ENCODE measurements at regions not wholly inside any gene's neighbourhood (a gene's known extent, or its start where the extent isn't known, plus 50 kb on each side); places are given as distances from the start of the nearest gene placed in this dataset.
A peak's percentile ranks its signal among the peaks of the same experiment; 100 is the strongest.

GRCh38 chr2:62349788-62350187 lies 153.9 kb downstream of the B3GNT2 start:
- Histone ChIP-seq H3K4me3 (ENCODE audit: low read length) (no peak overlapping the region), H3K9me3 (ENCODE audit: low read length) (no peaks in the 10 kb centered on the region), H3K36me3 (ENCODE audit: insufficient read depth, low read length) (no peaks in the 10 kb centered on the region), H3K4me1 (ENCODE audit: insufficient read depth, low read length) (no peaks in the 10 kb centered on the region), H2AFZ (ENCODE audit: low read depth, low read length) (no peak overlapping the region), H3K27me3 (ENCODE audit: insufficient read depth, low read length) (no peaks in the 10 kb centered on the region)

- Histone ChIP-seq H2AFZ (ENCODE audit: low read depth, low read length) (no peak overlapping the region), H3K36me3 (ENCODE audit: insufficient read depth, low read length) (no peaks in the 10 kb centered on the region), H3K4me1 (ENCODE audit: insufficient read depth, low read length) (peaks cover 1% of the 10 kb centered on the region), H3K27me3 (ENCODE audit: insufficient read depth, low read length) (no peaks in the 10 kb centered on the region), H3K4me3 (ENCODE audit: low read length) (no peak overlapping the region), H3K9me3 (ENCODE audit: low read length) (no peaks in the 10 kb centered on the region)
These were observed 152.8 kb downstream of the B3GNT2 start for GRCh38 chr2:62348700-62349099.

- Histone ChIP-seq H2AFZ (ENCODE audit: low read depth, low read length) (no peak overlapping the region), H3K4me3 (ENCODE audit: low read length) (no peak overlapping the region), H3K9me3 (ENCODE audit: low read length) (no peaks in the 10 kb centered on the region), H3K36me3 (ENCODE audit: insufficient read depth, low read length) (no peaks in the 10 kb centered on the region), H3K4me1 (ENCODE audit: insufficient read depth, low read length) (peaks cover 3% of the 10 kb centered on the region), H3K27me3 (ENCODE audit: insufficient read depth, low read length) (no peaks in the 10 kb centered on the region)
These were observed 151.8 kb downstream of the B3GNT2 start for GRCh38 chr2:62347563-62348270.

- Histone ChIP-seq H3K9me3 (ENCODE audit: low read length) (no peaks in the 10 kb centered on the region), H3K27me3 (ENCODE audit: insufficient read depth, low read length) (no peaks in the 10 kb centered on the region), H2AFZ (ENCODE audit: low read depth, low read length) (no peak overlapping the region), H3K36me3 (ENCODE audit: insufficient read depth, low read length) (no peaks in the 10 kb centered on the region), H3K4me1 (ENCODE audit: insufficient read depth, low read length) (peaks cover 12% of the 10 kb centered on the region), H3K4me3 (ENCODE audit: low read length) (no peak overlapping the region)
These were observed 148.6 kb downstream of the B3GNT2 start for GRCh38 chr2:62344472-62344871.

GRCh38 chr2:62343636-62344337 lies 147.9 kb downstream of the B3GNT2 start:
- peaks cover 12% of the 10 kb centered on the region for H3K4me1 ChIP-seq (ENCODE audit: insufficient read depth, low read length)
- H3K27me3 ChIP-seq (ENCODE audit: insufficient read depth, low read length): no peaks in the 10 kb centered on the region
- H3K4me3 ChIP-seq (ENCODE audit: low read length): no peak overlapping the region
- H3K9me3 ChIP-seq (ENCODE audit: low read length): no peaks in the 10 kb centered on the region
- H3K36me3 ChIP-seq (ENCODE audit: insufficient read depth, low read length): no peaks in the 10 kb centered on the region
- H2AFZ ChIP-seq (ENCODE audit: low read depth, low read length): no peak overlapping the region

GRCh38 chr2:62343206-62343605 lies 147.3 kb downstream of the B3GNT2 start:
- Histone ChIP-seq H2AFZ (ENCODE audit: low read depth, low read length) (no peak overlapping the region), H3K27me3 (ENCODE audit: insufficient read depth, low read length) (no peaks in the 10 kb centered on the region), H3K9me3 (ENCODE audit: low read length) (no peaks in the 10 kb centered on the region), H3K4me1 (ENCODE audit: insufficient read depth, low read length) (peaks cover 12% of the 10 kb centered on the region), H3K4me3 (ENCODE audit: low read length) (no peak overlapping the region), H3K36me3 (ENCODE audit: insufficient read depth, low read length) (no peaks in the 10 kb centered on the region)

- peaks cover 20% of the 10 kb centered on the region for H3K4me1 ChIP-seq (ENCODE audit: insufficient read depth, low read length)
- no peaks in the 10 kb centered on the region for H3K36me3 ChIP-seq (ENCODE audit: insufficient read depth, low read length)
- H2AFZ ChIP-seq (ENCODE audit: low read depth, low read length): no peak overlapping the region
- no peak overlapping the region for H3K4me3 ChIP-seq (ENCODE audit: low read length)
- H3K27me3 ChIP-seq (ENCODE audit: insufficient read depth, low read length): no peaks in the 10 kb centered on the region
- H3K9me3 ChIP-seq (ENCODE audit: low read length): no peaks in the 10 kb centered on the region
These were observed 145.1 kb downstream of the B3GNT2 start for GRCh38 chr2:62340994-62341484.

- H3K4me3 ChIP-seq (ENCODE audit: low read length): no peak overlapping the region
- no peaks in the 10 kb centered on the region for H3K36me3 ChIP-seq (ENCODE audit: insufficient read depth, low read length)
- H2AFZ ChIP-seq (ENCODE audit: low read depth, low read length): no peak overlapping the region
- no peaks in the 10 kb centered on the region for H3K27me3 ChIP-seq (ENCODE audit: insufficient read depth, low read length)
- H3K9me3 ChIP-seq (ENCODE audit: low read length): no peaks in the 10 kb centered on the region
- H3K4me1 ChIP-seq (ENCODE audit: insufficient read depth, low read length): peaks cover 20% of the 10 kb centered on the region
These were observed 143.9 kb downstream of the B3GNT2 start for GRCh38 chr2:62339837-62340236.

- Histone ChIP-seq H3K4me3 (ENCODE audit: low read length) (no peak overlapping the region), H3K36me3 (ENCODE audit: insufficient read depth, low read length) (no peaks in the 10 kb centered on the region), H2AFZ (ENCODE audit: low read depth, low read length) (no peak overlapping the region), H3K9me3 (ENCODE audit: low read length) (no peaks in the 10 kb centered on the region), H3K4me1 (ENCODE audit: insufficient read depth, low read length) (peaks cover 20% of the 10 kb centered on the region), H3K27me3 (ENCODE audit: insufficient read depth, low read length) (no peaks in the 10 kb centered on the region)
These were observed 143.5 kb downstream of the B3GNT2 start for GRCh38 chr2:62339413-62339812.

- H3K4me1 ChIP-seq (ENCODE audit: insufficient read depth, low read length): peaks cover 17% of the 10 kb centered on the region
- H3K36me3 ChIP-seq (ENCODE audit: insufficient read depth, low read length): no peaks in the 10 kb centered on the region
- no peaks in the 10 kb centered on the region for H3K9me3 ChIP-seq (ENCODE audit: low read length)
- no peaks in the 10 kb centered on the region for H3K27me3 ChIP-seq (ENCODE audit: insufficient read depth, low read length)
- H3K4me3 ChIP-seq (ENCODE audit: low read length): no peak overlapping the region
- no peak overlapping the region for H2AFZ ChIP-seq (ENCODE audit: low read depth, low read length)
These were observed 142.2 kb downstream of the B3GNT2 start for GRCh38 chr2:62338111-62338510.

GRCh38 chr2:62337403-62337802 lies 141.5 kb downstream of the B3GNT2 start:
- H3K27me3 ChIP-seq (ENCODE audit: insufficient read depth, low read length): no peaks in the 10 kb centered on the region

GRCh38 chr2:62335612-62336011 lies 139.7 kb downstream of the B3GNT2 start:
- peaks cover 8% of the 10 kb centered on the region for H3K4me1 ChIP-seq (ENCODE audit: insufficient read depth, low read length)
- no peaks in the 10 kb centered on the region for H3K36me3 ChIP-seq (ENCODE audit: insufficient read depth, low read length)
- no peaks in the 10 kb centered on the region for H3K27me3 ChIP-seq (ENCODE audit: insufficient read depth, low read length)
- no peaks in the 10 kb centered on the region for H3K9me3 ChIP-seq (ENCODE audit: low read length)
- H3K4me3 ChIP-seq (ENCODE audit: low read length): no peak overlapping the region
- no peak overlapping the region for H2AFZ ChIP-seq (ENCODE audit: low read depth, low read length)

More at GRCh38 chr2:62337403-62337802, 141.5 kb downstream of the B3GNT2 start:
- peaks cover 17% of the 10 kb centered on the region for H3K4me1 ChIP-seq (ENCODE audit: insufficient read depth, low read length)
- H3K4me3 ChIP-seq (ENCODE audit: low read length): no peak overlapping the region
- no peaks in the 10 kb centered on the region for H3K36me3 ChIP-seq (ENCODE audit: insufficient read depth, low read length)
- H2AFZ ChIP-seq (ENCODE audit: low read depth, low read length): peak overlapping the region; percentile 11
- H3K9me3 ChIP-seq (ENCODE audit: low read length): no peaks in the 10 kb centered on the region

GRCh38 chr2:62334440-62335058 lies 138.6 kb downstream of the B3GNT2 start:
- no peak overlapping the region for H2AFZ ChIP-seq (ENCODE audit: low read depth, low read length)
- H3K27me3 ChIP-seq (ENCODE audit: insufficient read depth, low read length): no peaks in the 10 kb centered on the region
- H3K36me3 ChIP-seq (ENCODE audit: insufficient read depth, low read length): no peaks in the 10 kb centered on the region
- H3K9me3 ChIP-seq (ENCODE audit: low read length): no peaks in the 10 kb centered on the region
- peaks cover 8% of the 10 kb centered on the region for H3K4me1 ChIP-seq (ENCODE audit: insufficient read depth, low read length)
- no peak overlapping the region for H3K4me3 ChIP-seq (ENCODE audit: low read length)
